GM04504 (cell line): ENCODE measurements at regions not wholly inside any gene's neighbourhood (a gene's known extent, or its start where the extent isn't known, plus 50 kb on each side); places are given as distances from the start of the nearest gene placed in this dataset.

Source experiments
- DNase-seq: peaks from one replicate; pipeline ENCODE4 v3.0.0-alpha.2; 2012; ENCODE audit warnings: low read depth

- DNase-seq = no peak
Measured at GRCh38 chr7:36006636-36007229, 146.3 kb upstream of the EEPD1 start.

- no peak for DNase-seq
Measured at GRCh38 chr7:36010656-36011587, 142.1 kb upstream of the EEPD1 start.

- DNase-seq = no peak
Measured at GRCh38 chr7:36011588-36011965, 141.5 kb upstream of the EEPD1 start.

GRCh38 chr7:36013246-36014014 is 139.6 kb upstream of the EEPD1 start:
- DNase-seq = no peak

GRCh38 chr7:36014961-36015360 is 138.1 kb upstream of the EEPD1 start:
- DNase-seq = no peak

- DNase-seq = no peak
Measured at GRCh38 chr7:36015733-36016132, 137.3 kb upstream of the EEPD1 start.

- DNase-seq = no peak
Measured at GRCh38 chr7:36016648-36017047, 136.4 kb upstream of the EEPD1 start.

- no peak for DNase-seq
Measured at GRCh38 chr7:36017111-36017510, 135.9 kb upstream of the EEPD1 start.

GRCh38 chr7:36018816-36019484 is 134.1 kb upstream of the EEPD1 start:
- DNase-seq = no peak

- no peak for DNase-seq
Measured at GRCh38 chr7:36019538-36019937, 133.5 kb upstream of the EEPD1 start.

- no peak for DNase-seq
Measured at GRCh38 chr7:36019980-36020379, 133.1 kb upstream of the EEPD1 start.

GRCh38 chr7:36021367-36021766 is 131.7 kb upstream of the EEPD1 start:
- no peak for DNase-seq

- no peak for DNase-seq
Measured at GRCh38 chr7:36021917-36022550, 131.0 kb upstream of the EEPD1 start.

- DNase-seq = no peak
Measured at GRCh38 chr7:36023033-36023560, 130.0 kb upstream of the EEPD1 start.

- DNase-seq = no peak
Measured at GRCh38 chr7:36025190-36025589, 127.9 kb upstream of the EEPD1 start.

- no peak for DNase-seq
Measured at GRCh38 chr7:36029311-36029710, 123.7 kb upstream of the EEPD1 start.

- DNase-seq = no peak
Measured at GRCh38 chr7:36029853-36030515, 123.1 kb upstream of the EEPD1 start.

- no peak for DNase-seq
Measured at GRCh38 chr7:36032361-36032818, 120.7 kb upstream of the EEPD1 start.

GRCh38 chr7:36034020-36034419 is 119.0 kb upstream of the EEPD1 start:
- DNase-seq = peak; percentile 45

GRCh38 chr7:36035186-36035585 is 117.9 kb upstream of the EEPD1 start:
- no peak for DNase-seq

- DNase-seq = no peak
Measured at GRCh38 chr7:36036590-36036989, 116.5 kb upstream of the EEPD1 start.
